AG09319 (cell line): ENCODE measurements at regions not wholly inside any gene's neighbourhood (a gene's known extent, or its start where the extent isn't known, plus 50 kb on each side); places are given as distances from the start of the nearest gene placed in this dataset.

Experiments
- DNase-seq: peaks from one replicate; pipeline ENCODE4 v3.0.0-alpha.2; 2010; ENCODE audit warnings: low read depth; ENCODE audit errors: extremely low read depth
- CTCF ChIP-seq: IDR thresholded peaks from 2 replicates; pipeline ENCODE4 v1.5.1; 2011; ENCODE audit warnings: low read depth, mild to moderate bottlenecking, inconsistent platforms, low read length, moderate library complexity

GRCh38 chr12:123071857-123072256 lies 79.0 kb downstream of the PITPNM2 start:
- no peak for DNase-seq
- TF ChIP-seq CTCF: no peak

GRCh38 chr12:123071099-123071800 lies 79.6 kb downstream of the PITPNM2 start:
- TF ChIP-seq CTCF: no peak
- DNase-seq: no peak

- DNase-seq: no peak
- TF ChIP-seq CTCF: no peak
Observed at GRCh38 chr12:123070267-123071081, 80.4 kb downstream of the PITPNM2 start.

GRCh38 chr12:123069436-123070266 lies 81.2 kb downstream of the PITPNM2 start:
- TF ChIP-seq CTCF: no peak
- DNase-seq: no peak

- no peak for DNase-seq
- TF ChIP-seq CTCF: no peak
Observed at GRCh38 chr12:123067654-123068053, 83.2 kb downstream of the PITPNM2 start.

GRCh38 chr12:123066384-123066710 lies 84.5 kb downstream of the PITPNM2 start:
- no peak for TF ChIP-seq CTCF
- DNase-seq: no peak
